ENCODE measurements at regions not wholly inside any gene's neighbourhood (a gene's known extent, or its start where the extent isn't known, plus 50 kb on each side); places are given as distances from the start of the nearest gene placed in this dataset.
"Not testable (repeated sequence)": the region's sequence is repeated elsewhere in the genome, so short reads cannot be mapped to it uniquely, and the experiment has no call there.

DNA sequence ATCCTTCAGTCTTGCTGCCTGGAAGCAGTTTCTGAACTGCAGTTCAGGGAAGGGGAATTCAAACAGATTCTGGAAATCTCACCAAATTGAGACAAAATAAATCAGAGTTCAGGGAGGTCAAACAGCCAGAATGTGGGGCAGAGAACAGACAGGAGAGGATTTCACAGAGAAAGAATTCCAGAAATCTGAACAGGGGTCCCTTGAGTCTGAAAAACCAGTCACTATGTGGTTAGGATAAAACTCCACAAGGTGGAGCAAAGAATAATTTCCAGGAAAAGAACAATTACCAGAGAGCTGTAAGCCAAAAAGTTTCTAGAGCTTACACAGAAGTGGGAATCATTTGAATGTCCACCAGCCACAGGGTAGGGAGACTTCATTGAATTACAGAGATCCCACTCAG is 84.7 kb downstream of the URB2 start:
- no peak for DNase-seq

DNA sequence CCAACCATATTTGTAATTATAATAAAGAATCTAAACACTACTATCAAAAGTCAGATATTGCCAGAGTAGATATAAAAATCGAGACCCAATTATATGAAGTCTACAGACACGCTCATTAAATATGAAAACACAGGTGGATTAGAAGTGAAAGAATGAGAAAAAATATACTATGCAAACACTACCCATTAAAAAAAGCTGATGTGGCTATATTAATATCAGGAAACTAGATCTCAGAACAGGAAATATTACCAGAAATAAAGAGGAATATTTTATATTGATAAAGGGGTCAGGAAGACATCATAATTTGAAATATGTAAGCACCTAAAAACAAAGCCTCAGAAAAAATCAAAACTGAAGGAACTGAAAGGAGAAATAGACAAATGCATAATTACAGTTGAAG is 88.3 kb downstream of the URB2 start:
- DNase-seq, result no peak

DNA sequence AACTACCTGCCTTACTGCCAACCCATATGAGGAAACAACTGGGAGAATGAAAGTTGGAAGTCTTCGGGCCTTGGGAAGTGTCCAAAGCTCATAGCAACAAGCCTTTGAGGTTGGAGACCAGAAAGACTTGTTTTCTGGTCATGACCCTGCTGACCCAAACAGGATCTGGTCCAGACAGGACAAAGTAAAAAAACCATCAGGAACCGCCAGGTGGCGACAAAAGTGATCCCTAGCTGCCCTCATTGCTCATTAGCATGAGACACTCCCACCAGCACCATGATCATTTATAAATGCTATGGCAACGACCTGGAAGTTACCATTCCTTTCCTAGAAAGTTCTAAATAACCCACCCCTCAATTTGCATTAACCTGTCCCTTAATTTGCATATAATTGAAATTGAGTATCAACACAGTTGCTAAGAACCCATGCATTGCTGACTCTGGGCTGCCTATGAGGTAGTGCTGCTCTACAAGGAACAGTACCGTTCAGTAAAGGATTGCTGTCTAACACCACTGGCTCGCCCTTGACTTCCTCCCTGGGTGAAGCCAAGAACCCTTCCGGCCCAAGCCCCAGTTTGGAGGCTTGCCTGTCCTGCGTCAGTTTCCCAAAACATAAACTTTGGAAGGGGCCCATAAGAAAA is 89.0 kb downstream of the URB2 start:
- DNase-seq, result peak; percentile 47

DNA sequence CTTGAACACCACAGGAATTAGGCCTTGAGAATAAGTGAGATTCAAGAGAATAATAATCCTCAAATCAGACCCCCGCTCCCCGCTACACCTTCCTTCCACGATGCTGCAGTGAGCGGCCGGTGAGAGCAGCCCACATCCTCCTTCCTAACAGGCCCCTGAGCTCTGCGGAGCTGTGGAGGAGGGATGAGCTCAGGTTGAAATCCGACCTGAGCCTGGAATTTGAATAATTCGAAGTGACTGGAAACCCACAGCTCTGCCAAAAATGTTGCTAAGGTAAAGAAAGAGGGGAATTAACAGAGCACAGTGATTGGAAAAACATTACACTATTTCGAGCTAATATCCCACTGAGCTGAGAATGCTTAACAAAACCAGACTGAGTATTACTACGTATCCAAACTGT is 90.0 kb downstream of the URB2 start:
- DNase-seq, result no peak

DNA sequence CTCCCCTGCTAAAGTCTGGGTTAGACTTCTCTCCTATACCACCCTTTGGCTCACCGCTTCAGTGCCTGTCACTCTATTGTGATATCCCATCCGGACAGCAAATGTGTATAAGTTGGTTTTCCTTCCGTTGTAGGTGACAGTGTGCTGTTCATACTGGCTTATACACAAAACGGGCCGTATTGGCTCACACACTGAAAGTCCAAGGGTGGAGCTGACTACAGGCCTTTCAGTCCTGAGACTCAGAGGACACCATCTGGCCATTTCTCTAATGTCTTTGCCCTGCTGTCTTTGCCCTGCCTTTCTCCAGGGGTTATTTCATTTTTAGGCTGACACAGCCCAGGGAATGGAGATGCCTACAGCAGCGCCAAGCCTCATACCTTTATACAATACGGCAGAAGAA is 90.7 kb downstream of the URB2 start:
- no peak for DNase-seq

DNA sequence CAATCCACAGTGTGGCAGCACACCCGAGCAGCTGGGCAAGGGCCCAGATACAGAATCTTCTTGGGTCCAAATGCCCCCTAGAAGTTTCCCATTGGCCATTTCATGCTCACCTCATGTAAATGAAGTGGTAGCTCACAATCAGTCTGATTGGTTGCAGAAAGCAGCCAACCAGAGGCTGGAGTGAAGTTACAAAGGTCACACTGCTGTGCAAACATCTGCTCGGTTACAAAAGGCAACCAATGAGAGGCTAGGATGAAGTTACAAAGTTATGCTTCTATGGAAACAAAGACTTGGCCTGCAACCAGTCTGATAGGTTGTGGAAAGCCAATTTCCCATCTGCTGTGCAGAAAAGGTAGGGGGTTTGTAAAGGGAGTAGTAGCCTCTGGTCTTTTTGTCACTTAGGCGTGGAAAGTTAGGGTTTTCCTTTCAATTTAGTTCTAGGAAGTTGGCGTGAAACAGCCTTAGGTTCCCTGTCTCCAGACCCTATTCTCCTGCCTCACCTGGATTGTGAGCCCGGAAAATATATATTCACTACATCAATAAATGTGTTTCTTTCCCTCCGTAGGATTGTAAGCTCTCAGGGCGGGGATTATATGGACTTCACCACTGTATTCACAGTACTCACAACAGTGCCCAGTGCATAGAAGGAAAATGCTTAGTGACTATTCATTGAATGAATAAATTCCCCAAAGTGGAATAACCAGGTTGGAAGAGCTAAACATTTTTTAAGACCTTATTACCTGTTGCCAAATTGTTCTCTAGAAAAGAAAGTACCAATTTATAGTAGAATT is 91.9 kb downstream of the URB2 start:
- DNase-seq, result no peak

DNA sequence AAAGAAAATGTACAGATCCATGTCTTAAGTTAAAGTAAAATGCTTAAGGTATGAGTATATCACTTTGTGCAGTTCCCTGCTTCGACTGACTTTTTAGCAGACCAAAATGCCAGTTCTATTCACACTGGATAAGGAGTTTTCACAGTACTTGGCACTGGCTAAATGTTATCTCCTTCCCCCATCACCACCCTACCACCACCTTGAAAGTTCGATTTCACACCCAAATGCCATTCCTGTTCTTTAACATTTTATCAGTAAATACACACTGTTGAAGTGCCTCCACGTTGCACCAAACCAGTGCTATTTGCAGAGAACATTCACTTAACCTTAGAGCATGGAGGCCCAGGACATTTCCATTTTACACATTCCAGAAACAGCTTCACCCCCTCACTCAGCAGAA is 100.0 kb downstream of the URB2 start:
- no peak for DNase-seq

DNA sequence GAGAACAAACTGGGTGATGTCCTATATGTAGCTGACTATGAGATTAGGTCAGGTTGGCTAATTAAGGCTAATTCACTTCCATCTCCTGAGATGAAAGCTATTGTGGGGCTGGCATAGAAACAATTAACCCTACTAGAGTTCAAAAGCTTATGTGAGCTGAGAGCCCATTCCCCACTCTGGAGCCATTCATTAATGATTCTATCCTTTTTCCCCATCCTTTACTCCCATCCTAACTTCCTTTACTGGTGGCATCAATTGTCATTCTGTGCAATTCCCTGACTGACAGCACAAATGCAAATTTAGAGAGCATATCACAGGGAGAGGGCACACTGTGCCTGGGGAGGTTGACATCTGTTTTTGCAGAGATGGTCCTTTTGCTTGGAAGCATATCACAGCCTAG is 103.9 kb downstream of the URB2 start:
- DNase-seq, result no peak

DNA sequence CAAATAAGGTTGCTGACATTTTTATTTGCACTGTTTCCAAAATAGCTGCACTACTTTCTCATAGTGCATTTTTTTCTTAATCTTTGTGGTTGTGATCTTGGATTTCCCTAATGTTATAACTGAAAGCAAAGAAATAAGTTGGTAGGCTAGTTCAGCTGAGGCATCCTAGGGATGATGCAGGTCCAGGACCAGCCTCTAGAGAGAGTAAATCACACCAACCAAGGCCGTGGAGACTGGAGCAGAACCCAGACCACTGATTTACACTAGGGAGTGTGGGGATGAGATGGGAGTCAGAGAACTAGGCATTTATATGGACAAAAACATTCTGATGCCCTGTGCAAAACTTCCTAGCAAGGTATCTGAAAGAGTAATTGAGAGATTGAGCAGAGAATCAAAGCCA is 104.5 kb downstream of the URB2 start:
- no peak for DNase-seq

DNA sequence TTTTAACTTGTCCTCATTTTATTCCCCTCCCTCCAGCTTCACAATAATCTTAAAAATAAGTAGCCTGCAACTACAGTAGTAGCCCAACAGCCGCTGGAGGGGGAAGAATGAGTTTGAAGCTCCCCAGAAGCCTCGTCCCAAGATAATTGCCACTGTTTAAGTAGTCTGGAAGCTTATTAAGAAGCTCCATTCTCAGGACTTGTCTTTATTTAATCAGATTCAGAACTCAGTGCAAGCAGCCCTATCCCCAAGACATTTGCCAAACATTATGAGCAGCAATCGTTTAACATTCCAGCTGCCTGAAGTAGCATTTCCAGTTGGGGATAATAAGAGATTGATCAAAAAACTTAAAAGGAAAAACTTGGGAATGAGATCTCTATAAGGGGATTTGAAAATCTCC is 106.0 kb downstream of the URB2 start:
- no peak for DNase-seq

DNA sequence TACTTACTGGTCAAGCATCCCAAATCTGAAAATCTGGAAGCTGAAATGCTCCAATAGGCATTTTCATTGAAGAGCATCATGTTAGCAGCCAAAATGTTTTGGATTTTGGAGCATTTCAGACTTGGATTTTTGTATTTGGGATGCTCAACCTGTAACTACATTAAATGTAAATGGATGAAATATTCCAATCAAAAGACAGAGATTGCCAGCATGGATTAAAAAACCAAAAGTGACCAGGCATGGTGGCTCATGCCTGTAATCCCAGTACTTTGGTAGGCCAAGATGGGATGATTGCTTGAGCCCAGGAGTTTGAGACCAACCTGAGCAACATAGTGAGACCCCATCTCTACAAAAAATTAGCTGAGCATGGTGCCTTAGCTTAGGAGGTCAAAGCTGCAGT is 110.3 kb downstream of the URB2 start:
- DNase-seq, result no peak

DNA sequence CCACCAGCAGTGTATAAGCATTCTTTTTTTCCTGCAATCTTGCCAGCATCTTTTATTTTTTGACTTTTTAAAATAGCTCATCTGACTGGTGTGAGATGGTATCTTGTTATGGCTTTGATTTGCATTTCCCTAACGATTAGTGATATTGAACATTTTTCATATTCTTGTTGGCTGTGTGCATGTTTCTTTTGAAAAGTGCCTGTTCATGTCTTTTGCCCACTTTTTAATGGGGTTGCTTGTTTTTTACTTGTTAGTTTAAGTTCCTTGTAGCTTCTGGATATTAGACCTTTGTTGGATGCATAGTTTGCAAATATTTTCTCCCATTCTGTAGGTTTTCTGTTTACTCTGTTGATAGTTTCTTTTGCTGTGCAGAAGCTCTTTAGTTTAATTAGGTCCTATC is 116.6 kb downstream of the URB2 start:
- DNase-seq, result not testable (repeated sequence)

DNA sequence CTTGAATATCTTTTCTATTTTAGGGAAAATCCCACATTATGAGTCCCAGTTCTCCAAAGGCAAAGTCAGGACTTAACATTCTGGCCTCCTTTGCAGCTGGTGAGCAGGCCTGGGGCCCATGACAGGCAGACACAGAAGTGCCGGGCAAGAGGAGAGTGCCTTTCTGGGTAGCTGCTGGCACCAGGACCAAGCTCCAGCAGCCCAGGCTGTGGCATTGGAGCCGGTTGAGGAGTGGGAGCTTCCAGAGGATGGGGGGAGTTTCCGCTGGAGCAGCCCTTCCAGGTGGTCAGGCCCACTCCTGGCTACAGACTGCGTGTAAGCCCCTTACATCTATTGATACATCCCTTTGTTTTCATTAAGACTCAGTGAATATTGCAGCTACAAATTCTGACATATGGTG is 123.9 kb downstream of the URB2 start:
- DNase-seq, result no peak

DNA sequence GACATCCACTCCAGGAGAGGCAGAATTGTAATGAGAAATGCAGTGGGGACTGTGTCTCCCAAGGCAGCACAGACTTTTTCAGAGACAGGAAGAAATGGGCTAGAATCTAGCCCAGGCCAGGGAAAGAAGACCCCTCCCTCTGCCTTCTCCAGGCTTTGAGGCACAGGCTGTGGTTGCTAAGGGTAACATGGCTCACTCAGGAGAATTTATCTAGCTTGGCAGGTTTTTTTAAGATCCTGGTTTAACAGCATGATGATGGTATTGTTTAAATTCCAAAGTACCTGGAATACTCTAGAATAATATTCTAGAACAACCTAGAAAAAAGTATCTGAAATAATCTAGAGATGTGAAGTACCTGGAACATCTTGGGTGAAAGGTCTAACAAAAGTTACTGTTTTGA is 125.6 kb downstream of the URB2 start:
- no peak for DNase-seq

DNA sequence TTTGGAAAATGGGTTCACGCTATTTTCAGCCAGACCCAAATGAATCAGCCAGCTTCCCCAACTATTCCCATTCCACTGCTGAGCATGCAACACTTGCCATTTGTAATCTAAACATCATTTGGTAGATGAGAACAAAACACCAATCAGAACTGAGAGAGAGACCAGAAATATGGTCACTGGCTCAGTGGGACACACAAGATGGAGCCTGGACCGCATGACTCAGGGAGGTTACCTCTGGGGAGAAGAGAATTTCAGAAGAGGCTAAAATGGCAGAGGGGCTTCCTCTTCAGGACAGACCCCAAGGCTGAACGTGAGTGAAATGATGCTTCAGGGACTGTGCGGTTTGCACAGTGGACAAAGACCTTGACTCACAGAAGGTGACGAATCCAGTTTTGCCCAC is 126.6 kb downstream of the URB2 start:
- DNase-seq, result no peak

DNA sequence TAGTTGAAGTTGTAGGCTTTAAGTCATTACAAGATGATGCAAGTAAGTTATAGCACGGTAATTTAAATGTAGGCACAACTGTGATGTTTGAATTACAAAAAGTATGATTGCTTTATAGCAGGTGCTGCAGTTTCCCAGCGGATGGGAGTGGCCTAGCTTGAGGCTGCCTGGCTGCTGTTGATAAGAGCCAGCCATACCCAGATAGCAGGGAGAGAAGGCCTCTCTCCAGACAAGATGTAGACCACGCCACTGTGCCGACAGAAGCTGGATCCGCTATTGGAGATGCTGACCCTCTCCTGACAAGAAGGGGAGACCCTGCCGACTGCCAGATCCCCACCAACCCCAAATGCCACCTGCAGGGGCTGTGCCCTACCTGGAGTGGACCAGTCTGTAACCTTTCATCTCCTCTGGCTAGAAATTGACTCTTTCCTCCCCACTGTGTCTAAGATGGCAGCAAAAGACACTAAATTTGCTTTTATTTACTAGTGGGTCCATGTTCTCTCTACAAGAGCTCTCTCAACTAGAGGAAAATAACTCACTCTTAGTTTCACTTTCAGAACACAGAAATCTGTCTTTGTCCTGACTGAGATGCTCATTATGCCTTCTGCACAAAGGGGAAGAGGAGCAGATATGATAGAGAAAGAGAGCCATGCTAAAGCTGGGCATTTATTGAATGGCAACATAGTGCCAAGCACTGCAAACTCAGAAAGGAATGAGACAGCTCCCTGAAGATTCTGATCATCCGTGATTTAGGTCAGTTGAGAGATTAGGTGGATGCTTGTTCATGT is 127.9 kb downstream of the URB2 start:
- DNase-seq, result no peak

DNA sequence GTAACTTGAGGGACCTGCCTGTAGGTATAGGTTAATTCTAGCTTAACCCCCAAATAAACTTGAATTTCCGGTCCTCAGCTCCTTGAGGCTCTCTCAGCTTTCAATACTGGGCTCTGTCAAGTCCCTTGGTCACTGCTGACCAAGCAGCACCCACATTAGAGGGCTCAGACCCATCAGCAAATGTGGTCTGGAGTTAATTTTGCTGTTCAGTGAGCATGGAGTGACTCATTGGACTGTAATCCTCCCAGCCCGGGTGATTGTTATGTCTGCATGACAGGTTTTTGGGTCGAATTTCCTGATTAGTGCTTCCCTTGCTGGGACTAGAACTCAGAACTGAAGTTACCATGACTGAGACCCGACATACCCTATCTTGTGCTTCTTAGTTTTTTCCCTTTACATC is 130.6 kb downstream of the URB2 start:
- no peak for DNase-seq

DNA sequence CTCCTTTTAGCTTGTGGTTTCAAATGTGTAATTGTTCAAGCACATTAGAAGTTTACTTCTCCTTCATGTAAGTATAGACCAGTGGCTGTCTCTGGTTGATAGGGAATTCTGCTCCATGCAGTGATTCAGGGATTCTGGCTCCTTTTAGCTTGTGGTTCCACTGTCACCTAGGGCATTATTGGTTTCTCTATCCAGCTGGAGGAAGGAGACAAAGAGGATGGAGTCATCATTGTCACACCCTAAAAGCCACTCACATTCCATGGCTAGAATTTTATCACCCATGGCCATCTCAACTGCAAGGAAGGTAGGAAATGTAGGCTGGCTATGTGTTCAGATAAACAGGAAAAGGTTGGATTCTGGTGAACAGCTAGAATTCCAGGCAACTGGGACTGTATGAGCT is 131.2 kb downstream of the URB2 start:
- DNase-seq, result no peak

DNA sequence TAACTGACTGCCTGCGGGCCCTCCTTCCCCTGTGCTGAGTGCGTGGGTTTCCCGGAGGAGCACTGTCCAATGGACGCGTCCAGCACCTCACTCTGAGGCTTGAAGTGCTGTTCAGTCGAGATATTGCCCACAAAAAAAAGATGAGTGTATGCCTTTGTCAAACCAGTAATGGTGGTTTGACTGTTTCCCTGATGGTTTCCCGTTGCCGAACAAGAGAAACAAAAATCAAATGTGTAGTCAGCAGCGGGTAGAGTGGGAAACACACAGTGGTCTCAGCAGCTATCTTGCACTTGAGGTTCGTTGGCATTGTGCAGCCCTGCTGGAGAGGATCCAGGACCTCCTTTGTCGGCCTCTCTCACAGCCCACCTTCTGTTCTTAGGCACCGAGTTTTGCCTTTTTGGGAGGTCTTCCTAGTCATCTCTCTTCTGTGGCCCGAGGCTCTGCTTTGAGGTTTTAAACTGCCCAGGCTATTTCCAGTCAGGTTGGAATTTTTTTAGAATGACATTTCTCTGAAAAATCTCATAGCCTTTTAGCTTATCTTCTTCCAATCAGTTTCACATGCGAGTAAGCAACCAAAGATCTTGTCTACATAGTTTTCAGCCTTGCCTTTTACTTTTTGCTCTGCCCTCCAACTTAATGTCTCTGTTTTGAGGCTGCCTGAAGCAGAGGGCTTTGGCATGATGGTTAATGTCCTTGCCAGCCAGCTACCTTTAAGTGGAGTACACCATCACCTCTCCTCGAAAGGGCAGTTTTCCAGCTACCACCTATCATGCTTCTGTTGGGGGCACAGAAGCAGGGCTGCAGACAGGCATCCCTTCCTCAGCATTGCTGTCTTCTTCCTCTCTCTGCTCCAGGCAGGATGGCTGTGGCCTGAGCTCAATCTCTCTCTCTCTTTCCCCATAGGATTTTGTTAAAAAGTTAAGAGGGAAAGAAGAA is 132.3 kb downstream of the URB2 start:
- no peak for DNase-seq

DNA sequence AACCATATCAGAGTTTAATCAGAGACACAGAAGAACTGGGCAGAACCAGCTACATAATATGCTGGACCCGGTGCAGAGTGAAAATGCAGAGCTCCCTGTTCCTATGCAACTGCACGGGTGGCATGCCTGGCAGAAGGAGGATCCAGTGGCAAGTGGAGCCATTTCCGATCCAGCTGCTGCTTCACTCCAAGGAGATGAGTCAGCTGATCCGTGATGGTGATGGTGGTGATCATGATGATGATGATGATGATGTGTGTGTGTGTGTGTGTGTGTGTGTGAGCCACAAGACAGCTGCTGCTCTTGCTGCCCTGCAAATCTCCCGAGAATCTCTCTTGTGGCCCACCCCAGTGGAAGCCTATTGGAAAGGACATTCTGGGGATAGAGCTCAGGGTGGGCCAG is 133.0 kb downstream of the URB2 start:
- no peak for DNase-seq

DNA sequence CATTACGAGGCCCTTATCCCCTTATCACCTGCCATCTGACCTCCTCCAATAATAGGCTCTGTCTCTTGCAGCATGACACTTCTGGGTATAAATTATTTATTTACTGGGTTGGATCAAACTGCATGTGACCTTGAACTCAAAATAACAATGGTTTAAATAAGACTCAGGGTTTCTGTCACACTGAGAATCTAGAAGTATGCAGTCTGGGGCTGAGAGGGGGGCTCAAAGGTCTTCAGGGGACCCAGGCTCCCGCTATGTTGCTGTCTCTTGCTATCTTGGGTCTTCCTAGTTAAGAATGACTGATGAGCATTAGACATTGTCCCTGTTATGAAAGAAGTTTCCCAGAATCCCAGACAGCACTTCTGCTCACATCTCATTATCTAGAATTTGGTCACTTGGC is 133.5 kb downstream of the URB2 start:
- no peak for DNase-seq

DNA sequence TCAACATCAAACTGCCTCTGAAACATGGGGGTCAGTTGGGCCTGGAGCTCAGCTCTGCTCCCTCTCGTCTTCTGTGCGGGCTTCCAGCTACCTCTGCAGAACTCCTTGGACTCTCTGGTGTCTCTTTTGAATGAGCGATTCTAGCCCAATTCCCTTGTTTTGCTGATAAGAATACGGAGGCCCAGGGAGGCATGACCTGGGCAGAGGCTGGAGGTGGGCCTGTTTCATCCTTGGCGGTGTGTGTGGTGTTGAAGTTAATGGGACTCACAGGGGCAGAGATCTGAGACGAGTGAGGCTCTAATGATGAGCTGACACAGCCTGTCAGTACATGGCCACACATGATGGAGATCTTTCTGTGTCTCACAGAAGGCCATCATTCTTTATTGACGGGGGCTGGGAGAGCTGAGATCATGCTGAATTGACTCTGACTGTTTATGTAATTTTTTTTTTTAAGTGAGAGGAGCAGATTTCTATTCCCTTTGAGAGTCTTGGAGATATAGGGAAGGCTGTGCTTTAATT is 134.5 kb downstream of the URB2 start:
- no peak for DNase-seq

DNA sequence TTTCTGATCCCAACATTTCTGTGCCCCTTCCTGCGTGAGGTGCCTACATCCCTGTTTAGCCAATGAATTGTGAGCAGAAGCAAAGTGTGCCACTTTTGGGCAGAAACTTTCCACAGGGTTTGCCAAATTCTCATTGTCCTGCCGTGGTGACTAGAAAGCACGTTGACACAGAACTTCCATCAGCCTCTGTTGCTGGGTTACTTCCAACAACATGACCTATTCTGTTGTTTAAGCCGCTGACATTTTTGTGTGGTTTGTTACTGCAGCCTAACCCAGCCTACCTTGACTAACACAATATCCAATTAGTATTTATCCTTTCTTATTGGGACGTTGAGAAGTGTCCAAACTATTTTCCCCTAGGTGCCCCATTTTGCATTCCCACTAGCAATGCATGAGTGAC is 136.8 kb downstream of the URB2 start:
- DNase-seq, result no peak
